Osteoblast (primary cell): ENCODE measurements at regions not wholly inside any gene's neighbourhood (a gene's known extent, or its start where the extent isn't known, plus 50 kb on each side); places are given as distances from the start of the nearest gene placed in this dataset.

Source experiments
- DNase-seq: peaks from one replicate; pipeline ENCODE4 v3.0.0; 2011; ENCODE audit warnings: low spot score, mixed read lengths; ENCODE audit not compliant: insufficient read length; ENCODE audit errors: missing footprints
- H2AFZ ChIP-seq: 2 replicates; pipeline ENCODE4 v1.6.0; 2011; ENCODE audit warnings: mild to moderate bottlenecking, low read length
- H3K27ac ChIP-seq: 2 replicates; pipeline ENCODE4 v1.5.1; 2011; ENCODE audit warnings: mild to moderate bottlenecking, low read depth, low read length, moderate library complexity
- H3K27me3 ChIP-seq: 2 replicates; pipeline ENCODE4 v1.6.0; 2012; ENCODE audit warnings: mild to moderate bottlenecking, control low read depth, inconsistent platforms, low read length, moderate library complexity; ENCODE audit not compliant: insufficient read depth
- H3K36me3 ChIP-seq: 2 replicates; pipeline ENCODE4 v1.5.1; 2011; ENCODE audit warnings: mild to moderate bottlenecking, low read length, control low read depth, moderate library complexity; ENCODE audit not compliant: insufficient read depth
- H3K4me1 ChIP-seq: 2 replicates; pipeline ENCODE4 v1.5.1; 2011; ENCODE audit warnings: mild to moderate bottlenecking, low read length, control low read depth, moderate library complexity; ENCODE audit not compliant: insufficient read depth
- H3K4me2 ChIP-seq: 2 replicates; pipeline ENCODE4 v1.6.0; 2011; ENCODE audit warnings: mild to moderate bottlenecking, low read length; ENCODE audit not compliant: insufficient read depth
- H3K4me3 ChIP-seq: fragments of 200-600 bp; sonication (generic); 3 replicates; pipeline ENCODE4 v1.5.1; 2012; ENCODE audit warnings: mild to moderate bottlenecking, low read length, inconsistent platforms; ENCODE audit not compliant: insufficient read depth
- H3K79me2 ChIP-seq: 2 replicates; pipeline ENCODE4 v1.6.0; 2012; ENCODE audit warnings: mild to moderate bottlenecking, low read length, control low read depth, inconsistent platforms; ENCODE audit not compliant: insufficient read depth
- H3K9me3 ChIP-seq: 2 replicates; pipeline ENCODE4 v1.5.1; 2011; ENCODE audit warnings: low read depth, low read length, control low read depth
- H4K20me1 ChIP-seq: 2 replicates; pipeline ENCODE4 v1.6.0; 2012; ENCODE audit warnings: mild to moderate bottlenecking, low read length, control low read depth; ENCODE audit not compliant: insufficient read depth
- TF ChIP-seq, protein P1 (sequence below): IDR thresholded peaks from 2 replicates; pipeline ENCODE4 v1.5.1; 2011; ENCODE audit warnings: mild to moderate bottlenecking, low read depth, low read length, moderate library complexity; ENCODE audit errors: extremely low read depth

DNA sequence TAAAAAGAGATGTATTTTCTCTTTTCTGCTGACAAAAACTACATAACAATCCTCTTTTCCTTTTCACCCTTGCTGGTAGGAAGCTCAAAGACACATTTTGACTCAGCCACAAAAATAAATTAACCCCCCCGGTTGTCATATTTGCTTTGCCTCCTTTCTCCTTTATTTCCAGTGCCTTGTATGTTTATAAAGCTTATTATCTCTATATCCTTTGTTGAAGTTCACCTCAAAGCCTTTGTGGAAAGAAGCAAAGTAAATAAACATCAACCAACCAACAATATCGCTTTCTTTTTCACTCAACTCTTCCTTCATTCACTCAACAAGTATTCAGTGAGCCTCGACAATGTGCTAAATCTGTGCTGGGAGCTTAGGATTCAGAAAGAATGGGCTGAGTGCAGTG lies 276.5 kb upstream of the ID2 start:
- Histone ChIP-seq H3K4me1 (peaks cover 5% of the 10 kb centered on the region), H3K9me3 (no peaks in the 10 kb centered on the region), H3K79me2 (no peaks in the 10 kb centered on the region), H4K20me1 (no peaks in the 10 kb centered on the region), H3K27ac (no peak overlapping the region), H3K4me3 (no peak overlapping the region), H3K27me3 (no peaks in the 10 kb centered on the region), H2AFZ (no peak overlapping the region), H3K4me2 (no peak overlapping the region), H3K36me3 (no peaks in the 10 kb centered on the region)
- DNase-seq: no peak
- TF ChIP-seq, protein P1, sequence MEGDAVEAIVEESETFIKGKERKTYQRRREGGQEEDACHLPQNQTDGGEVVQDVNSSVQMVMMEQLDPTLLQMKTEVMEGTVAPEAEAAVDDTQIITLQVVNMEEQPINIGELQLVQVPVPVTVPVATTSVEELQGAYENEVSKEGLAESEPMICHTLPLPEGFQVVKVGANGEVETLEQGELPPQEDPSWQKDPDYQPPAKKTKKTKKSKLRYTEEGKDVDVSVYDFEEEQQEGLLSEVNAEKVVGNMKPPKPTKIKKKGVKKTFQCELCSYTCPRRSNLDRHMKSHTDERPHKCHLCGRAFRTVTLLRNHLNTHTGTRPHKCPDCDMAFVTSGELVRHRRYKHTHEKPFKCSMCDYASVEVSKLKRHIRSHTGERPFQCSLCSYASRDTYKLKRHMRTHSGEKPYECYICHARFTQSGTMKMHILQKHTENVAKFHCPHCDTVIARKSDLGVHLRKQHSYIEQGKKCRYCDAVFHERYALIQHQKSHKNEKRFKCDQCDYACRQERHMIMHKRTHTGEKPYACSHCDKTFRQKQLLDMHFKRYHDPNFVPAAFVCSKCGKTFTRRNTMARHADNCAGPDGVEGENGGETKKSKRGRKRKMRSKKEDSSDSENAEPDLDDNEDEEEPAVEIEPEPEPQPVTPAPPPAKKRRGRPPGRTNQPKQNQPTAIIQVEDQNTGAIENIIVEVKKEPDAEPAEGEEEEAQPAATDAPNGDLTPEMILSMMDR: no peak

DNA sequence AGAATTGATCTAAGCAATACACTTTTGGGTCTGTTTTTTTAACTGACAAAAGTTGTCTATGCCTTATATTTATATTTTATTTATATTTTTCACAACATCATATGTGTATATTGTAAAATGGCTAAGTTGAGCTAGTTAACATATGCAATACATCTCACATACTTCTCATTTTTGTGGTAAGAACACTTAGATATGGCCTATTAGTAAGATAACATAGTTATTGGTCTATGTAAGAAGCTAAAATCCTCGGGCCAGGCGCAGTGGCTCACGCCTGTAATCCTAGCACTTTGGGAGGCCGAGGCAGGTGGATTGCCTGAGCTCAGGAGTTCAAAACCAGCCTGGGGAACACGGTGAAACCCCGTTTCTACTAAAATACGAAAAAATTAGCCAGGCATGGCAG lies 275.6 kb upstream of the ID2 start:
- no peak for DNase-seq
- Histone ChIP-seq H3K4me3 (no peak overlapping the region), H3K36me3 (no peaks in the 10 kb centered on the region), H4K20me1 (no peaks in the 10 kb centered on the region), H3K4me1 (peaks cover 5% of the 10 kb centered on the region), H3K4me2 (no peak overlapping the region), H3K79me2 (no peaks in the 10 kb centered on the region), H3K27ac (no peak overlapping the region), H2AFZ (no peak overlapping the region), H3K9me3 (no peaks in the 10 kb centered on the region), H3K27me3 (no peaks in the 10 kb centered on the region)
- TF ChIP-seq, protein P1: no peak

DNA sequence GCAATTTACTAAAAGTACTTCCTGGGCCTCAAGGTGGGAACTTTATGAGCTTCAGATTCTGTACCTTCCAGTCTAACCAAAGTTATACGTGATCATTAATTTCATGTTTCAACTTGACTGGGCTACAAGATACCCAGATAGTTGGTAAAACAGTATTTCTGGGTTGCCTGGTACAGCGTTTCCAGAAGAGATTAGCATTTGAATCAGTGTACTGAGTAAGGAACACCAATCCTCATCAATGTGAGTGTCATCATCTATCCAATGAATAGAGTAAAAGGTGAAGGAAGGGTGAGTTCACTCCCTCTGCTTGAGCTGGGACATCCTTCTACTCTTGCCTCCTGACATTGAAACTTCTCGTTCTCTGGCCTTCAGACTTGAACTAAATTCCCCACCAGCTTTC lies 274.5 kb upstream of the ID2 start:
- Histone ChIP-seq H3K79me2 (no peaks in the 10 kb centered on the region), H4K20me1 (no peaks in the 10 kb centered on the region), H3K4me2 (no peak overlapping the region), H3K27me3 (no peaks in the 10 kb centered on the region), H2AFZ (no peak overlapping the region), H3K36me3 (no peaks in the 10 kb centered on the region), H3K4me1 (peaks cover 5% of the 10 kb centered on the region), H3K9me3 (no peaks in the 10 kb centered on the region), H3K27ac (no peak overlapping the region), H3K4me3 (no peak overlapping the region)
- DNase-seq: no peak
- TF ChIP-seq, protein P1: no peak

DNA sequence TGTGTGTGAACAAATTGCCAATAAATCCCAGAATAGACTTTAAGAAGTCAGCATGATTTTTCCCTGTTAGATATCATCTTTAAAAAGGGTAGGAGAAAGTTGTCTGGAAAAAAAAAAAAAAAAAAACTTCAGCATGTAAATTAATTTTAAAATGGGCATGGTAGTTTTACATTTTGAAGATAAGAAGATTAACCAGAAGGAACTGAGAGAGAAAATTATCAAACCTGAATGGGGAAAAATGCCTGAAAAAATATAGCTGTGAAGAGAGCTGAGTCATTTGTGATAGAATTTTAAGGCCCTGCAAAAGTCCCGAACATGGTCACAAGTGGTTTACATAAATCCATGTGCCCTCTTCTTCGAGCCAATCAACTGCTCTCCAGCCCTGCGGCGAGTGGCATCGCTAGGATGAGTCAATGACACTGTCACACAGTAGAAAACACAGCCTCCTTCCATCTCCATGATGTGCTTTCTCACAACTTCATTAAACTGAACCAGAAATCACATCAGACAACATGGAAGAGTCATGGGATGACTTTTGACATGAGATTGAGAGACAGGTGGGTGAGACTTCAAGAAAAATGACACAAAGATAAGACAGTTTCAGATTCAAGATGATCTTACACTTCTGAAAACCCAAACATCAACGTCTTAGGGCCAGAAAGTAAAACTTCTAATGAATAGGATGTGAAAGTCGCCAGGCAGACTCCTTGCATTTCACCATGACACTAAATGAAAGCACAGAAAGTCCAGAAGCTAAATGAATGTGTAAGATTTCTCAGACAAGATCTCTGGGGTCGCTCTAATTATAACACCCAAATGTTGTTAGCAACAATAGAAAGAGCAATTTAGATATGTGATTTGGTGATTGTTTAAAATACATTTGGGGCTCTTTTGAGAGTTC lies 273.0 kb upstream of the ID2 start:
- Histone ChIP-seq H3K9me3 (no peaks in the 10 kb centered on the region), H3K4me2 (no peak overlapping the region), H2AFZ (no peak overlapping the region), H3K4me1 (peaks cover 9% of the 10 kb centered on the region), H3K27ac (no peak overlapping the region), H3K4me3 (no peak overlapping the region), H4K20me1 (no peaks in the 10 kb centered on the region), H3K79me2 (no peaks in the 10 kb centered on the region), H3K36me3 (no peaks in the 10 kb centered on the region), H3K27me3 (no peaks in the 10 kb centered on the region)
- TF ChIP-seq, protein P1: no peak
- no peak for DNase-seq
